ENCODE measurements at regions not wholly inside any gene's neighbourhood (a gene's known extent, or its start where the extent isn't known, plus 50 kb on each side); places are given as distances from the start of the nearest gene placed in this dataset.

GRCh38 chr7:118328505-118329211 lies 104.2 kb downstream of the ANKRD7 start:
- TF ChIP-seq CTCF (IDR thresholded peaks at IDR 0.05; ENCODE audit: low read depth, low read length, missing input control) (no peak), TAF1 (conservative IDR thresholded peaks at IDR 0.05) (no peak), EGR1 (IDR thresholded peaks at IDR 0.05; ENCODE audit: low read depth in 2 of 2) (no peak), RAD21 (IDR thresholded peaks at IDR 0.05) (no peak), REST (IDR thresholded peaks at IDR 0.05) (no peak), YY1 (IDR thresholded peaks at IDR 0.05) (no peak), JUND (IDR thresholded peaks at IDR 0.05) (no peak), MAX (IDR thresholded peaks at IDR 0.05) (no peak), FOXA1 (IDR thresholded peaks at IDR 0.05) (no peak), SP1 (IDR thresholded peaks at IDR 0.05) (no peak), FOXA2 (IDR thresholded peaks at IDR 0.05) (no peak)

Measured in liver (tissue), 3 donors.